ENCODE measurements at regions not wholly inside any gene's neighbourhood (a gene's known extent, or its start where the extent isn't known, plus 50 kb on each side); places are given as distances from the start of the nearest gene placed in this dataset.

- TF ChIP-seq POLR2A (IDR thresholded peaks at IDR 0.05; ENCODE audit: low read length) (no peak), GATA1 (IDR thresholded peaks at IDR 0.05; ENCODE audit: low read depth, low read length) (no peak)
Observed at GRCh38 chr3:43882976-43883680, 192.4 kb downstream of the ABHD5 start.
